ENCODE measurements at regions not wholly inside any gene's neighbourhood (a gene's known extent, or its start where the extent isn't known, plus 50 kb on each side); places are given as distances from the start of the nearest gene placed in this dataset.

DNA sequence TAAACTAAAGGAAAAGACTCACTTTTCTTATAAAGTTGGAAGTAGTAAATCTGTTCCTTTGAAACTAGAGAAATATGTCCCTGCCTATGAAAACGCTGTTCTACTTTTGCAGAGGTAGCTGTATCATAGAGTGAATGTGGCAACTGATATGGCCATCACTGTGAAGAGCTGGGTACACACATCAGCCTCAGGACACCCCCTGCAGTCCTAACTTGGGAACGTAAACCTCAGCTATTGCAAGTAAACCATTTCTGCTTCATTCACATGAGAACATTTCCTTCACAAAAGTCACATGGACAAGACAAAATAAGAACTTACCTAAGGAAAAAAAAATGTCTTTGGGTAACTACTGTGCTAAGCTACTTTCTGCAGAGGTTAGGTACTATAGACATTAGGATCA, 233.3 kb upstream of the PPFIA2 start:
- no peak for TF ChIP-seq POLR2A (IDR thresholded peaks at IDR 0.05)
- TF ChIP-seq, protein P1, sequence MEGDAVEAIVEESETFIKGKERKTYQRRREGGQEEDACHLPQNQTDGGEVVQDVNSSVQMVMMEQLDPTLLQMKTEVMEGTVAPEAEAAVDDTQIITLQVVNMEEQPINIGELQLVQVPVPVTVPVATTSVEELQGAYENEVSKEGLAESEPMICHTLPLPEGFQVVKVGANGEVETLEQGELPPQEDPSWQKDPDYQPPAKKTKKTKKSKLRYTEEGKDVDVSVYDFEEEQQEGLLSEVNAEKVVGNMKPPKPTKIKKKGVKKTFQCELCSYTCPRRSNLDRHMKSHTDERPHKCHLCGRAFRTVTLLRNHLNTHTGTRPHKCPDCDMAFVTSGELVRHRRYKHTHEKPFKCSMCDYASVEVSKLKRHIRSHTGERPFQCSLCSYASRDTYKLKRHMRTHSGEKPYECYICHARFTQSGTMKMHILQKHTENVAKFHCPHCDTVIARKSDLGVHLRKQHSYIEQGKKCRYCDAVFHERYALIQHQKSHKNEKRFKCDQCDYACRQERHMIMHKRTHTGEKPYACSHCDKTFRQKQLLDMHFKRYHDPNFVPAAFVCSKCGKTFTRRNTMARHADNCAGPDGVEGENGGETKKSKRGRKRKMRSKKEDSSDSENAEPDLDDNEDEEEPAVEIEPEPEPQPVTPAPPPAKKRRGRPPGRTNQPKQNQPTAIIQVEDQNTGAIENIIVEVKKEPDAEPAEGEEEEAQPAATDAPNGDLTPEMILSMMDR (IDR thresholded peaks at IDR 0.05) = peak in 3 of 4 donors; percentile 8 to 18 (median 17)
